H54 (cell line): ENCODE measurements at regions not wholly inside any gene's neighbourhood (a gene's known extent, or its start where the extent isn't known, plus 50 kb on each side); places are given as distances from the start of the nearest gene placed in this dataset.

ENCODE experiments used
- DNase-seq: peaks from one replicate; pipeline ENCODE4 v3.0.0; 2011; ENCODE audit warnings: low spot score, mixed read lengths; ENCODE audit not compliant: insufficient read length
- FAIRE-seq: peaks from 3 replicates; lab custom pipeline; 2011; peaks lifted over from hg19 to GRCh38; lab: Jason Lieb, UNC
- POLR2A ChIP-seq: IDR thresholded peaks from 2 replicates; pipeline ENCODE4 v1.6.1; 2011; ENCODE audit warnings: low read depth, mild to moderate bottlenecking, low read length

DNA sequence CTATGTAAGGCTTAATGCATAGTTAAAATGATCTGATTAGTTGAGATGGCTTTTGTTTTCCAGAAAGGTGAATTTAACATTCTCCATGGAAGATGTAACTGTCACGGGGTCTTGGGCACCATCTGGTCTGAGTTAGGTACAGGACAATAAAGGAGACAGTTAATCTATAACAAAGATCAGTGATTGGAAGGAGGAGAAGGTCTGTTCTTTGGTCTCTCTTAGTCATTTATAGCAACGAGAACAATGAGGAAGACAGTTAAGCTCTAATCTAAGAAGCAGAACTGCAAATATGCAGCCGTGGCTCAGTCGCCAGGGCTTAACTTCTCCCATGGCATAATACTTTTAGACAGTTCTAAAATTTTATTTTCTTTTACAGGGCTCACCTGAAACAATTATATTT is 405.5 kb upstream of the SULF2 start:
- no peak for FAIRE-seq
- no peak for DNase-seq
- no peak for TF ChIP-seq POLR2A

DNA sequence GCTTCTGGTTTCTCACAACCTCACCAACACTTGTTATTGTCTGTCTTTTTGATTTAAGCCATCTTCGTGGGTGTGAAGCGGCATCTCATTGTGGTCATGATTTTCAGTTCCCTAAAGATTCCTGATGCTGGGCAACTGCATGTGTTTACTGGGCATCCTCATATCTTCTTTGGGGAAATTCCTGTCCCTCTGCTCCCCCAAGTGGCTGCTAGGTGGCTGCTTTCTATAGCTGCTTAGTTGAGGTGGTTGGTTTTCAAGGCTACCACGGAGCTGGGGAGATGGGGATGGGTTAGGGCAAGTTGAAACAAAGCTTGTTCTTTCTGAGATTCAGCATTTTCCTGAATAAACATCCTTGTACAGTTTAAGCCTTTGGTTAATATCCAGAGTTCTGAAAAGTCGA is 403.9 kb upstream of the SULF2 start:
- no peak for DNase-seq
- FAIRE-seq = no peak
- no peak for TF ChIP-seq POLR2A

DNA sequence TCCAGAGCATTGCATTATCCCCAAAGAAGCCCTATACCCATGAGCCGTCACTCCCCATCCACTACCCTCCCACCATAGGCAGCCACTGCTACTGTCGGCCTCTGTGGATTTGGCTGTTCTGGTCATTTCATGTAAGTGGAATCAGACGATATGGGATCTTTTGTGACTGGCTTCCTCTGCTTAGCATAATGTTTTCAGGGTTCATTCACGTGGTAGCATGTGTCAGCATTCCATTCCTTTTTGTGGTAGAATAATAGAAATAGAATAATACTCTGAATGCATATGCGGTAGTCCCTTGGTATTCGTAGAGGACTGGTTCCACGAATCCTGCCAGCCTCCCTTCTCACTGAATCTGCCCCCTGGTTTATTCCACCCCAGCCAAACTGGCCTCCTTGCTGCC is 402.6 kb upstream of the SULF2 start:
- no peak for DNase-seq
- FAIRE-seq = no peak
- no peak for TF ChIP-seq POLR2A

DNA sequence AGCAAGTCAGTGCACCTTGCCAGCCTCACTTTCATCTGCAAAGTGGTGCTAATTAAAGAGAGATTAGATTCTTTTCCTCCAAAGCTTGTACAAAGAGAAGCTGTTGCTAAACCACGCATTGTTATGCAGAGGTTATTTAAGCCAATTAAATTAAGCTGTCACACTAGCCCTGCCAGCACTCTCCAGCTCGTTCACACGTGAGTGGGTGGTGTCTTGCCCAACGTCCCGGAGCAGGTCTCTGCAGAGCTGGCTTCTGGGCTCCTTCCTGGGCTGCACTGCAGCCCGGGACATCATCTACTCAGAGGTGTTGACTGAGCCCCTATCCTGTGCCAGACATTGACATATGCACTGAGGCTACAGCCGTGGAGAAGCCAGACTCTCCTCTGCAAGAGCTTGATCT is 401.6 kb upstream of the SULF2 start:
- no peak for TF ChIP-seq POLR2A
- DNase-seq (no peak), FAIRE-seq (no peak)

DNA sequence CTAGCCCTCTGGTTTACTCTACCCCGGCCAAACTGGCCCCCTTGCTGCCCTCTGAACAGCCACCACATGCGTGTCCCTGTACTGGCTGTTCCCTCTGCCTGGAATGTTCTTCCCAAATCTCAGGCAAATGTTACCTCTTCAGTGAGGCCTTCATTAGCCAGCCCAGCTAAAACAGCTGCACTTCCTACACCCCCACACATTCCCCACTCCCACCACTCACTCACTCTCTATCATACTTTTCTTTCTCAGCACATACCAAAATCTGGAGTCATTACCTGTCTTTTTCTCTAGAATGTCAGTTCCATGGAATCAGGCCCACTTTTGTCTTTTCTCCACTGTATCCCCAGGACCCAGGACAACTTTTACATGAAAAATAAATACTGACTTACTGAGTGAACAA is 401.2 kb upstream of the SULF2 start:
- FAIRE-seq (no peak), DNase-seq (no peak)
- no peak for TF ChIP-seq POLR2A

DNA sequence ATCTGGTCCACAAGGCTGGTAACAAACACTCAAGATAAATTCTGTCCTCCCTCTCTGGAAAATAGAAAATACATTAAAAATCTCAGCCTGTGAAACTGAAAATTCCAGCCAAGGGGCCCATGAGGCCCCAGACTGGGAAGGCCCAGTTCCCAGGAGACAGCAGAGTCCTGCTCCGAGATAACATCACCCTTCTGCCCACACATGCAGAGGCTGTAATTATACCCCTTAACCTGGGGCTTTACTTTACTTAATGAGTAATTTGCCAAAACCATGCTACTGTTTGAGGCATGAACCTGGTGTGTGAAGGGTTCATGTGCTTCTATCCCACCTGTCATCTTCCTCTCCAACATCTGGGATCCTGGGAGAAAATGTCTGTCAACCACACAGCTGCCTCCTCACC is 398.9 kb upstream of the SULF2 start:
- DNase-seq (no peak), FAIRE-seq (no peak)
- TF ChIP-seq POLR2A = no peak

DNA sequence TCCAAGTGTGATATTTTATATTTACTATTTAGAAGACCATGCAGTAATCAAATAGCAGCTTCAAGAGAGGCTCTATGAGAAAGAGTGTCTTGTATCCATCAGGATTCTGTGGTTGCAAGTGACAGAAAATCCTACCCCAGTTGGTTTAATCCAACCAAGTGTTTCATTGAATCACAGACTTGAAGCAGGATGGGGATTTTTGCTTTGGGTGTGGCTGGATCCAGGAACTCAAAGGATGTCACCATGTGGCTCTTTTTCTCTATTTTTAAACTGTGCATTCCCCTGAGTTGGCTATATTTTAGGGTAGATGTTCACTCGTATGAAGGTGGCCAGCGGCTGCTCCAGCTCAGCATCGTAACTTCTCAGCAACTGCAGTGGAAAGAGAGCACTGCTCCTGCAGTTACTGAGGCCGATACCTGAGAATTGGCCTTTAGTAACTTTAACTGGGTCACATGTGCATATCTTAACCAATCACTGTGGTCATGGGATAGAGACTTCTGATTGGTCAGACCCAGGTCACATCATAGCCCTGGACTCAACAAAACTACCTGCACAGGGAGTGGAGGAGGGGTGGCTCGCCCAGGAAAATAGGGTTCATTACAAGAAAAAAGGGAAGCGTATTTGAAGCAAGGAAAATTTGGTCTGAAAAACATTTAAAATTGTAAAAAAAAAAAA is 396.1 kb upstream of the SULF2 start:
- FAIRE-seq (no peak), DNase-seq (no peak)
- TF ChIP-seq POLR2A = no peak

DNA sequence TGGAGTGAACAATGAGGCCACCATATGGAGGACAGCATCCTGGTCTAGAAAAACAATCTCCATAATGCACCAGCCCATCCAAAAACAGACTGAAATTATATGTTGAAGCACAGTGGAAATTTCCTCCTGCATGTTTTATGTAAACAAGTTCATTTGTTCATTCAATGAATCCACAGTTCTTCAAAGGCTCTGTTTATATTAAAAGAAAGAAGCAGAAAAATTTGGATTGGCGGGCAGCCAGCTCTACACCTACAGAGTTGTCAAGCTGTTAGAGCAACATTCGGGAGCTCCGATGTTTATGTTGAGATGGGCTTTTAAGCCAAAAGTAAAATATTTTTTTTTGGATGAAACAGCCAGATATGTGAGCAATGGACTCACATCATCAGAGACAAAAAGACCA is 395.3 kb upstream of the SULF2 start:
- FAIRE-seq (no peak), DNase-seq (no peak)
- no peak for TF ChIP-seq POLR2A

DNA sequence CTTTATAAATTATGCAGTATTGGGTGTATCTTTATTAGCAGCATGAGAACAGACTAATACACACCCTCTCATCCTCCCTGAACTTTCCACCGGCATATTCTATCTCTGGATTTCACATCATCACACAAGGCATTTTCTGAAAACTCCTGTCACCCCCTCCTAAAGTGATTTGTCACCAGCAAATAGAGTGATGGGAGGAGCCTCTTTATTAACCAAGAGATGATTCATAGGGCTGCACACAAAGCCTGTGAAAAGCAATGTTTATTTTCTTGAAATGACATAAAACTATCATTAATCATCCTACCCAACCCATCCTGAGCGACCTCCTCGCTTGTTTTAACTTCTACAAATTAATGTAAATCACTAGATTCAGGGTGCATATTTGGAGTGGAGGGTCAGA is 394.7 kb upstream of the SULF2 start:
- no peak for FAIRE-seq
- DNase-seq = no peak
- no peak for TF ChIP-seq POLR2A

DNA sequence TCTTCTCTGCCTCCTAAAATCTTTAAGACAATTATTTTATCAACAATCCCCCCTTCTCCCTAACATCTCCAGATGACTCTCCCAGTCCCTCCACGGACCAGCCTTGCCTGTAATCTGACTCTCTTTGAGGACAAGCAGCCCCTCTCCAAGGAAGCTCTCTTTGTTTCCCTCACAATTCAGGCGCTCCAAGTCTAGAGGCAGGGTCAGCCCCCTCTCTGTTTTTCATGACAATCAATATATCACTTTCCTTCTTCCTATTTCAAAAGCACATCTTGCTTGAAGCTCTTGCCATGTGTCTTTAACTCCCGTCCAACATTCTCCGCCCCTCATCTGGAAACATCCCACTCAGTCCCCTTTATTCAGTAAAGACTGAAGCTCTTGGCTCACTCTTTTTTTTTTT is 393.4 kb upstream of the SULF2 start:
- no peak for TF ChIP-seq POLR2A
- no peak for FAIRE-seq

DNA sequence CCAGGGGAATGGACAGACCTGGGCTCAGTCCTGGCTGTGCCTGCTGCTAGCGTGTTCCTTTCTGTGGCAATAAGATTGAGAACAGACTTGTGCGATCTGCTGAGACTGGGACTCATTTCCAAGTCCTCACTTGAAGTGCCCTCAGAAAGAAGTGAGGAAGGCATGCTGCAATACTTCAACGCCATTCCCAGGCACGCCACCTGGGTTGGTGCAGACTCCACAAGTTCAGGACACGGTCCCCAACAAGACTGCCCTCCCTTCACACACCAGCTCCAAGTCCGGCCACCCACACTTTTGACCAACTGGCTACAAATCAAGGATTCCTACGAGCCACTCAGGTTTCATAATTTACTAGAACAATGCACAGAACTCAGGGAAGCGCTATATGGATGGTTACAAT is 391.8 kb upstream of the SULF2 start:
- DNase-seq = no peak
- no peak for FAIRE-seq
- TF ChIP-seq POLR2A = no peak

More for the DNA sequence above, 393.4 kb upstream of the SULF2 start:
- DNase-seq = no peak

DNA sequence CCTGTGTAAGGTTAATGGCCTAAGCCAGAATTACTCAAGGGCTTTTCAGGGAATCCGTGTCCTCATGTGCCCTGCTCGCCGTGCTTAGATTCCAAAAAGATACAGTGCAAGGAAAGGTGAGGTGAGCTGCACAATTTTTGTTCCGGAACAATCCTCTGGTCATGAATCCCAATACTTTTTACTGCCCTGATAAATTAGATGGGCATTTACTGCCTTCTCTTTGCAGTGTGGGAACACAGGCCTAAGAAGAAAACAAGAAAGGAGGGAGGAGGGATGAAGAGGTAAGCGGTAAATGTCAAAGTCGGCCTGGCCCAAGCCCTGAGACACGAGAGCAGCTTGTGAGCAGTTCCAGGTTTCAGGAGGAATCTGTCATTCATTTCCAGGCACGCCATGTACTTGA is 390.9 kb upstream of the SULF2 start:
- DNase-seq (no peak), FAIRE-seq (no peak)
- no peak for TF ChIP-seq POLR2A

DNA sequence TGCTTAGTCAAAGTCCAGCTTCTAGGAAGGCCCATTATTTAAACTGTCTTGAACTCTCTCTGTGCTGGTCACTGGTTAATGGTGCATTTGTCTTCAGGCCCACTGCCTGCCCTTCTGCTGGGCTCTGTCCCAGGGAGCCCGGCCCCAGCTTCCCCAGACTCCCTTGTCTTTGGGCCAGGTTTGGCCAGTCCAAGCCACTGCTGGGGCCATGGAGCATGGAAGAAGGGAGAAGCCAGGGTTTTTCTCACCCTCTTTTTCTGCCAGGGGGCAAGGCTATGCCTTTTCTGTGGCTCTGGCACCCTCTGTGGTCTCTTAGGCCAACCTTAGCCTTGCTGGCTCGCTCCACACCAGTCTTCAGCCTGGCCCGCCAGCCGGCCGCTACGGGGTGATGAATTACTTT is 390.0 kb upstream of the SULF2 start:
- FAIRE-seq (no peak), DNase-seq (no peak)
- no peak for TF ChIP-seq POLR2A

DNA sequence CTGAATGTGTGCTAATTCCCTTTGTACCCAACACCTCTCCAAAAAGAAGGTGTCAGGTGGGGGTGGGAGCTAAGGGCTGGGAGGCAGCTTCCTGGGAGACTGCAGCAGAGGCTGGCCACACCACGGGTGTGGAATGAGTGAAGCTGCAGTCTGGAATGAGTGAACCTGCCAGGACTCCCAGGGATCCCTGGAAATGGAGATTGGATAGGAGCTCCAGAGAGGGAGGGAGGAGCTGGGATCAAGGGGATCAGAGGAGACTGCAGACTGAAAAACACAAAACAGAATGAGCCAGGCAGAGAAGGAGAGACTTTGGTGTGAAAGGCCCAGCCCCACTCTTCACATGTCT is 387.0 kb upstream of the SULF2 start:
- DNase-seq = no peak
- TF ChIP-seq POLR2A = no peak
- no peak for FAIRE-seq

DNA sequence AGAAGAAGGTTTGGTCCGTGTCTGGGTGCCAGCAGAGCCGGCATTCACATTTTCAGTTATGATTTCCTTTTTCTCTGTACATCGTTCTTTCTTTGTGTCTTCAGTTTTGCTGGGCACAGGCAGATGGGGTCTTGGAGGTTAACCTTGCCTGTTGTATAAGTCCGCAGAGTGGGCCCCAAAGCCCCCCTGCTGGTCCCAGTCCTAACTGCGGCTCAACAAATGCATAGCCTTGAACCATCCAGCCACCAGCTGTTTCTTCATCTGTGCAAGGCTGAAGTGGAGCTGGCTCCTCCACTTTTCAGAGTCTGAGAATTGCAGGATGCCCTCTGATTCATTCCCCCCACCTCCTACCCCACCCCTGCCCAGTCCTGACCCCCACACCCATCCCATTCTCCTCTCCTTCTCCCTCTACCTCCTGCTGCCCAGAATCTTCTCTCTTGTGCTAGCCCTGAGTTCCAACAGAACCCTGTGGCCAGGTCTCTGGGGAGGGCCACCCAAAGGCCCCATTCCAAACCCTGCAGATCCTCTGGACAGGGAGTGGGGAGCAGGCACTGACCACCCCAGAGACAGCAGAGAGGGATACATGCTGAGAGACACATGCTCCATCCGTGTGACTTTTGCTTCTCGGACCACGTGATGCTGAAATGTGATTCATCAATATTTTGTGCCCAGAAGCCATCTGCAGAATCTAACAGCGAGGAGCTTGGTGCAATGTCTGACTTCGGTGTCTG is 386.5 kb upstream of the SULF2 start:
- FAIRE-seq = no peak
- DNase-seq = no peak
- TF ChIP-seq POLR2A = no peak

DNA sequence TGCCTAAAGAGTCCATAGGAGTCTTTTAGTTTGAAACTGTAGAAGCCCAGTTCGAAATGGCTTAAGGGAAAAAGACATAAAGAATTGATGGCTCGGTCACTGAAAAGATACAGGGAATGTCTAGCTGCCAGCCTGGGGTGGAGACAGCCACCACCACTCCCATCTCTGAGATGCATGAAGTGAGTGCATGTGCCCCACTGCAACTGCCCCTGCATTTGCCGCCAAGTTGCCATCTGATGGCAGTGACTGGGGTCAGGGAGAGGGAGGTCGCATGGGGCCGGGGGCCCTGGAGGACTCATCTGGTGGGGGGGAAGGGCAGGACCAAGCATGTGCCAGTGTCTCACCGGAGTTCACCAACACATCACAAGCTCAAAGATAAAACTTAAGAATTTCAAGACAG is 385.8 kb upstream of the SULF2 start:
- no peak for FAIRE-seq
- TF ChIP-seq POLR2A = no peak

More for the DNA sequence above, 385.8 kb upstream of the SULF2 start:
- no peak for DNase-seq
